ENCODE measurements at regions not wholly inside any gene's neighbourhood (a gene's known extent, or its start where the extent isn't known, plus 50 kb on each side); places are given as distances from the start of the nearest gene placed in this dataset.
A peak's percentile ranks its signal among the peaks of the same experiment; 100 is the strongest.

GRCh38 chr4:38364383-38364963 lies 299.5 kb upstream of the KLF3 start:
- no peak for DNase-seq (ENCODE audit: extremely low read depth in 1 of 11, low read depth in 9 of 11, low spot score in 4 of 11)

- DNase-seq (ENCODE audit: extremely low read depth in 1 of 11, low read depth in 9 of 11, low spot score in 4 of 11), result no peak
Measured at GRCh38 chr4:38365261-38365660, 298.7 kb upstream of the KLF3 start.

GRCh38 chr4:38365748-38366310 lies 298.2 kb upstream of the KLF3 start:
- no peak for DNase-seq (ENCODE audit: extremely low read depth in 1 of 11, low read depth in 9 of 11, low spot score in 4 of 11)

GRCh38 chr4:38366456-38366855 lies 297.5 kb upstream of the KLF3 start:
- DNase-seq (ENCODE audit: extremely low read depth in 1 of 11, low read depth in 9 of 11, low spot score in 4 of 11), result no peak

DNA sequence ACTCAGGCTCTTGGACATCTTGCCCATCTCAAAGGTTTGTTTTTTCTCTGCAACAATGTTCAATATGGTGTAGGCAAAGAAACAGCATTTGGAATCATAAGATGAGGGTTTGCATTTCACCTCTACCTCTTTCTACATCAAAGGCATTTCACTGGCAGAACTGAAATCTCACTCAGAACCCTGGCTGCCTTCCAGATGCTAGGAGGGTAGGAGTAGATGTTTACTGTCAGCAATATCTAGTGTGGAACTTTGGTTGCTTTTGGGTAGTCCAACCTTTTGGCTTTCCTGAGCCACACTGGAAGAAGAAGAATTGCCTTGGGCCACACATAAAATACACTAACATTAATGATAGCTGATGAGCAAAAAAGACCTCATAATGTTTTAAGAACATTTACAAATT lies 297.0 kb upstream of the KLF3 start:
- no peak for DNase-seq (ENCODE audit: extremely low read depth in 1 of 11, low read depth in 9 of 11, low spot score in 4 of 11)

DNA sequence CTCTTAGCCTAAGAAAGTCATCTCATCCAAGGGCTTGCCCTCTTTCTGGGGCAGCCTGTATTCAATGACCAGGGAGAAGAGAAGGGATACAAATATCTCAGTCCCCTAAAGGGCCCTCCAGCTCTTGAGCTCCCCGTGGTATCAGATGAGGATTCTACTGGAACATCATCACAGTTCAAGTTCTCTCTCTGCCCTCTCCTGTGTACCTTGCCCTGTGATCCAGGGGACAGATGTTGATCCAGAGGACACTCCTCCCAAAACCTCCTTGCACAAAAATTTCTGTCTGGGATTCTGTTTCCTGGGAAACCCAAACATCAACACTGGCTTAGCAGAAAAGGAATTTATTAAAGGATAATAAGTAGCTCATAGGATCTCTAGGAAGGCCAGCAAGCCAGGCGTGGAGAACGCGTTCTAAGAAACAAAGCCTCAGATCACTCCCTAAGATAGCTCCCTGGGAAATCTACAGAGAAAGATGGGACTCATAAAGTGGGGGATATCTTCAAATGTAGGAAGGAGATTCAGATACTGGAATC lies 296.3 kb upstream of the KLF3 start:
- DNase-seq (ENCODE audit: extremely low read depth in 1 of 11, low read depth in 9 of 11, low spot score in 4 of 11), result peak in 2 of 11 donors; percentile 48 to 56

DNA sequence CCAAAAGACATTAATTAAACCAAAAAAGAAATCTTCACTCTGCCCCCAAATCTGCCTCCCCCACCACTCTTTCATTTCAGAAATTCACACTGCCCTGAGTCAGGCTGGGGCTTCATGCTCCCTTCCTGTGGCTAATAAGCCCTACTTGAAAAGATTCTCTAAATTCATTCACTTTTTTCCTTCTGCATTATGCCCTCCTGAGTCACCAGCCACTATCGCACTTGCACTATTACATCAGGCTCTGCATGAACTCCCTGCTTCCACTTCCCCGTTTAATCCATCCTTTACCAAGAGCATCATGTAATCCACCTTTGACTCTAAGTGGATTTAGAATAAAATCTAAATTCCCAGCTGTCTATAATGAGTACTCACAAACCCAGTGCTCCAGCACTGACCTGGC lies 295.4 kb upstream of the KLF3 start:
- no peak for DNase-seq (ENCODE audit: extremely low read depth in 1 of 11, low read depth in 9 of 11, low spot score in 4 of 11)

- DNase-seq (ENCODE audit: extremely low read depth in 1 of 11, low read depth in 9 of 11, low spot score in 4 of 11), result no peak
Measured at GRCh38 chr4:38371391-38371851, 292.6 kb upstream of the KLF3 start.

GRCh38 chr4:38373375-38373774 lies 290.6 kb upstream of the KLF3 start:
- no peak for DNase-seq (ENCODE audit: extremely low read depth in 1 of 11, low read depth in 9 of 11, low spot score in 4 of 11)

DNA sequence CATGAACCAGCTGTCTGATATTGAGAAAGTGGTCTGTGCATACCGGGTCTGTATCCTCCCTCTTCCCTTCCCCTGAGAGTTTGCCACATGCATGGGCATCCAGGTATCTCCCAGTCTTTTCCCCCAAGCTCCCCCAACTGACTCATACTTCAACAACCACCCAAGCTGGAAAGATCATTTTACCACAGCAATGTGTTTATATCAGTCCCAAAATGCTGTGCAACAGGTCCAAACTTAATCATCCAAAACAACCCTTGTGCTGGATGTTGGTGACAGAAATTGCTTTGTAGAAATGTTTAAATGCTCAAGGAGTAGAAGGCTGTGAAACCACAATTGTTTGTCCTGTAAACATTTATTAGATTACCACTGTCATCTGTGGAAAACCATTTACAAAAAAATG lies 286.8 kb upstream of the KLF3 start:
- DNase-seq (ENCODE audit: extremely low read depth in 1 of 11, low read depth in 9 of 11, low spot score in 4 of 11), result no peak

DNA sequence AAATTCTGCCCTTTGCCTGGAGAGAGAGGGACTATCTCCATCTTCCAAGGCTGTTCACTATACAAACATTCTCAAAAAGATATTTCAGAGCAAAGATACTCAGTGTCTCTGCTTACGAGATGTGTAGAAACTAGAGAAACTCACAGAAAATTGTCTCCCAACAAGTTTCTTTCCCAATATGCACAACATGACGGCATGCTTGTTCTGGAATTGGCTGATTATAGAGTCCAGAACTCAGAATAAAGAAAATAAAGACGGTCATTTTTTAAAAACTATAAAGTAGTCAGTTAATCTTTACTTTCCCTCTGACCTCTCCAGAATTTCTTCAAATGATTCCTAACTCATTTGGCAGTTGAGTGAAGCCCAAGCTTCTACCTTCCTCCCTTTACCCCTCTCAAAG lies 285.5 kb upstream of the KLF3 start:
- DNase-seq (ENCODE audit: extremely low read depth in 1 of 11, low read depth in 9 of 11, low spot score in 4 of 11), result no peak

GRCh38 chr4:38381788-38382187 lies 282.2 kb upstream of the KLF3 start:
- no peak for DNase-seq (ENCODE audit: extremely low read depth in 1 of 11, low read depth in 9 of 11, low spot score in 4 of 11)

GRCh38 chr4:38382520-38382919 lies 281.5 kb upstream of the KLF3 start:
- no peak for DNase-seq (ENCODE audit: extremely low read depth in 1 of 11, low read depth in 9 of 11, low spot score in 4 of 11)

DNA sequence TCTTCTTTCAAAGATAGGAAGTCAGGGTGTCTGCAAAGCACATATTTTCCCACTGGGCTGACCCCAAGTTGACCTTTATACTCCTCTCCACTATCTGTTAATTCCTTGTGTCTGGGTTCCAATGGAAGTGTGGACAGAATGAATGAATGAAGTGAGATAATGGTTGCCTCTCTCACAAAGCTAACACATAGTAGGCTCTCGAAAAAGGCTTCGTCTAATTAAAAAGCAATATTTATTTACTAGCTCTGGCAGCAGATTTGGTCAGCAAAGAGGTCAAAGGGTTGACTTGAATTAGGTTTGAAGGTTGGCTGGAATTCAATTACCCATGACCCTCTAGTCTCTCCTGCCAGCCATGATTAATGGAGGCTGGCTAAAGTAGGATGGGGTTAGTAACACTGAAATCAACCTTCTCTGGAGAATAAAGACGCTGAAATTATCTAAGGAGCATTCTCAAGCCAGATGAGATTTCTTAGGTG lies 280.3 kb upstream of the KLF3 start:
- DNase-seq (ENCODE audit: extremely low read depth in 1 of 11, low read depth in 9 of 11, low spot score in 4 of 11), result peak in 3 of 11 donors; percentile 39 to 44 (median 42)

DNA sequence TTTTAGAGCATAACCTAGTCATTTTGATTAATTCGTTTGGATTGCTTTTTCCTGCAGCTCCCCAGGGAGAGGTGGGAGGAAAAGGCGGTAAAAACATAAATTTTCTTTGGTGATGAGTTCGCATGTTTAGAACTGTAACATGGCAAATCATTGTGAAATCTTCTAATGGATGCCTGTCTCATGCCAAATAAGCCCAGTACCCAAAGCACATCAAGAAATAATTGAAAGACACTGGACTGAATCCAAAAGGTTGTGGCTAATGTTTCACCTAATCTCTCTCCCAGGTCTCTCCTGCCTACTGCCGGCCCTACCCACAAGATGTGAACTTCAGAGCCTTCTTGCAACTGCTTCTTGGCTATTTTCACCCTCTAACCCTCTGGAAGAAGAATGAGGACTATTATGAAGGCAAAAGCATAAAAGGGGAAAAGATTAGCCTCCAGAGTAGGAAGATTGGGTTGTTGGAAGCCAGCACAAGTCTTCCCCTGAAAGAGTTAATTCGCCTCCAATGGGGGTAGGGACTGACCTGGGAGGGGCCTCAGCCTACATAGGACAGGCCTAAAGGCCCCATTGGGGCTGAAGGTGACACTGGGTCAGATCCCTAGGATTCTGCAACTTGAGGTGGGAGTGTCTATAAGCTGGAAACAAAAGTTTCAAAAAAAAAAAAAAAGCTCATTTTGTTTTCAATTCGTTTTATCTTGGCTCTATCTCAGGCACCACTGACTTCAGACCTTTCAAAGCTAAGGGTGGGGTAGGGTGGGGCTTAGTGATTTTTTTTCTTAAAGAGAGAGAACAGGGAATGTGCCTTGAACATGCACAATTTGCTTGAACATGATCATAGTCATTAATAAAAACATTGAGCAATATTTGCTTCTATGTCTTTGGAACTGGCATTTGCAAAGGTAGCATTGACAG lies 278.6 kb upstream of the KLF3 start:
- peak in 3 of 11 donors; percentile 31 to 76 (median 37) for DNase-seq (ENCODE audit: extremely low read depth in 1 of 11, low read depth in 9 of 11, low spot score in 4 of 11)

DNA sequence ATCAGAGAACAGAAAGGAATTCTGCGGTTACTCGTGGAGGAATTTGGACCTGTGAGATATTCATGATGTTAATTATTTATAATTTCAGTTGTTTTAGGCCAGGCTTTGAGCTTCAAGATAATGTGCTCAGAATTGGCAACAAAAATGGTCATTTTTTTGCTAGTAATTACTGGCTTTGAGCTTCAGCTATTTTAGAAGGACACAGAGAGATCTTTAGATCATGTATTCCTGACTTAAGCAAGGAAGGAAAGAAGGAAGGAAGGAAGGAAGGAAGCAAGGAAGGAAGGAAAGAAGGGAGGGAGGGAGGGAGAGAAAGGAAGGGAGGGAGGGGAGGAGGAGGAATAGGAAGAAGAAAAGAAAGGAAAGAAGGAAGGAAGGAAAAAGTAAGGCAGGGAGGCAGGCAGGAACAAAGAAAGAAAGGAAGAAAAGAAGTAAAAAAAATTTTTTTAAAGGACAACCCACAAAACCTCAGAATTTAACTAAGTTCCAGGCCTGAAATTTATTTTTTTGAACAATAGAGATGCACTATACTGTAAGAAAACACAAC lies 277.9 kb upstream of the KLF3 start:
- no peak for DNase-seq (ENCODE audit: extremely low read depth in 1 of 11, low read depth in 9 of 11, low spot score in 4 of 11)

DNA sequence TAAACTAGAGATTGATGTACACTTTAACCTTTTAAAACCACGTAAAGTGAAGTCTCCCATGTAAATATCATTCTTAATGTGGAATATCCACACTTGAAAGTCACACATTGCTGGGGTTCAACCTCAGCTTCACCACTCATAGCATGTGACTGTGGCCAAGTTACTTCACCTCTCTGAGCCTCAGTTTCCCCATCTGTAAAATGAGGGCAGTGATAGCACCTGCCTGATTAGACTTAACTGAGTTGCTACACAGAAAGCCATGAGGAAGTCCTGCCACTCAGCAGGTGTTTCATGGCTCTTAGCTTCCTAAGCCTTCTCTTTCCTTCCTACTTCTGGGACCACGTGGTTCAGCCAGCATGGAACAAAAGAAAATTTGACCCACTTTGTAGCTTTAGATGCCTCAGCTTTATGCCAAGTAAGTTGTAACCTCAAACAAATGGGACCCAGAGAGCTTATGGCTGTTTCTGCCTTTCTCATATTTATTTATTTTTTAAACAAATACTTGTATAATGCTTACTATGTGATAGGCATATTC lies 277.3 kb upstream of the KLF3 start:
- no peak for DNase-seq (ENCODE audit: extremely low read depth in 1 of 11, low read depth in 9 of 11, low spot score in 4 of 11)

GRCh38 chr4:38387348-38387747 lies 276.7 kb upstream of the KLF3 start:
- DNase-seq (ENCODE audit: extremely low read depth in 1 of 11, low read depth in 9 of 11, low spot score in 4 of 11), result no peak

DNA sequence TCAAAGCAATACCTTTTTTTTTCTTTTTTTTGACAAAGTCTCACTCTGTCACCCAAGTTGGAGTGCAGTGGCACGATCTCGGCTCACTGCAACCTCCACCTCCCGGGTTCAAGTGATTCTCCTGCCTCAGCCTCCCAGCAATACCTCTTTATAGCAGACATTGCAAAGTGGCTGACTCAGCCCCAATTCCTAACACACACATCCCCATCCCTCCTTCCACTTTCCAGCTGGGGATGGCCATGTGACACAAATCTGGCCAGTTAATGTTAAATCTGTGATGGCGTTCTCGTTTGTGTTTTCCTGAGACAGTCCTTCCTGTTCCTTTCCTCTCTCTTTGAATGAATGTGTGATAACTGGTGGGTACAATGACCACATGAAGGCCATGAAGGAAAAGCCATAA lies 276.2 kb upstream of the KLF3 start:
- no peak for DNase-seq (ENCODE audit: extremely low read depth in 1 of 11, low read depth in 9 of 11, low spot score in 4 of 11)

All from renal cortex interstitium (tissue), 11 donors.